SK-N-SH (cell line): ENCODE measurements at regions not wholly inside any gene's neighbourhood (a gene's known extent, or its start where the extent isn't known, plus 50 kb on each side); places are given as distances from the start of the nearest gene placed in this dataset.

Experiments used
- CTCF ChIA-PET: fragments of 300-600, 350-600 bp; formaldehyde crosslinking; extraction: SDS; loops from one replicate; lab custom pipeline; 2021; lab: Yijun Ruan, JAX
- POLR2A ChIA-PET: fragments of 350-600 bp; sonication (Branson Sonifier 250); formaldehyde crosslinking; extraction: SDS; loops from one replicate; lab custom pipeline; 2020; ENCODE audit warnings: antibody characterized with exemption, inconsistent platforms; lab: Yijun Ruan, JAX
- DNase-seq: peaks from one replicate; pipeline ENCODE4 v3.0.0; 2012
- H2AFZ ChIP-seq: fragments of 200-600 bp; sonication (generic); 2 replicates; pipeline ENCODE4 v1.8.1; 2016; ENCODE audit warnings: antibody characterized with exemption, mild to moderate bottlenecking, low read depth
- H3F3A ChIP-seq: fragments of 200-600 bp; sonication (generic); replicated peaks from 2 replicates; pipeline ENCODE3; 2016; ENCODE audit warnings: antibody characterized with exemption, mild to moderate bottlenecking; ENCODE audit not compliant: insufficient read depth
- H3K27ac ChIP-seq, 2 experiments: fragments of 200-500 bp in 1 of 2; fragments of 200-600 bp in 1 of 2; sonication (Bioruptor generic) in 1 of 2; sonication (generic), shearing (Covaris generic) in 1 of 2; 2 replicates each; pipeline versions ENCODE4 v1.5.1 to v1.6.1; 2014 to 2016; ENCODE audit warnings: low read depth in 2 of 2, inconsistent platforms in 1 of 2, low read length in 1 of 2, mild to moderate bottlenecking in 1 of 2, mixed read lengths in 1 of 2
- H3K27me3 ChIP-seq: fragments of 200-600 bp; sonication (generic), shearing (Covaris generic); 2 replicates; pipeline ENCODE4 v1.6.1; 2016; ENCODE audit warnings: mixed run types; ENCODE audit not compliant: insufficient read depth
- H3K36me3 ChIP-seq, 2 experiments: fragments of 200-500 bp in 1 of 2; fragments of 200-600 bp in 1 of 2; sonication (Bioruptor generic) in 1 of 2; sonication (generic) in 1 of 2; replicated peaks in 1 of 2; 2 replicates each; pipeline versions ENCODE3 to v1.5.1; 2014 to 2016; ENCODE audit warnings: low read length in 1 of 2, mild to moderate bottlenecking in 1 of 2; ENCODE audit not compliant: insufficient read depth in 2 of 2, control insufficient read depth in 1 of 2
- H3K4me1 ChIP-seq, 2 experiments: fragments of 200-500 bp in 1 of 2; fragments of 200-600 bp in 1 of 2; sonication (Bioruptor generic) in 1 of 2; sonication (generic), shearing (Covaris generic) in 1 of 2; 2 replicates each; pipeline versions ENCODE4 v1.5.1 to v1.6.1; 2014 to 2016; ENCODE audit warnings: low read depth in 1 of 2, low read length in 1 of 2, mixed run types in 1 of 2; ENCODE audit not compliant: insufficient read depth in 2 of 2, control insufficient read depth in 1 of 2
- H3K4me2 ChIP-seq: fragments of 200-600 bp; sonication (generic), shearing (Covaris generic); 2 replicates; pipeline ENCODE4 v1.6.1; 2017; ENCODE audit warnings: mixed run types
- H3K4me3 ChIP-seq, 2 experiments: fragments of 200-500 bp in 1 of 2; fragments of 200-600 bp in 1 of 2; sonication (Bioruptor generic) in 1 of 2; sonication (generic), shearing (Covaris generic) in 1 of 2; 2 replicates each; pipeline versions ENCODE4 v1.5.1 to v1.8.1; 2014 to 2016; ENCODE audit warnings: low read depth in 2 of 2, inconsistent platforms in 1 of 2, low read length in 1 of 2, mild to moderate bottlenecking in 1 of 2, mixed read lengths in 1 of 2, moderate library complexity in 1 of 2
- H3K79me2 ChIP-seq: fragments of 200-600 bp; sonication (generic); 2 replicates; pipeline ENCODE4 v1.8.1; 2017; ENCODE audit warnings: mild to moderate bottlenecking; ENCODE audit not compliant: insufficient read depth
- H3K9ac ChIP-seq: fragments of 200-600 bp; sonication (generic); 2 replicates; pipeline ENCODE4 v1.6.1; 2017; ENCODE audit warnings: mixed run types
- H3K9me2 ChIP-seq: fragments of 200-600 bp; sonication (generic); 2 replicates; pipeline ENCODE4 v1.6.1; 2017; ENCODE audit warnings: mixed run types
- H3K9me3 ChIP-seq: fragments of 200-600 bp; sonication (generic); 2 replicates; pipeline ENCODE4 v1.6.1; 2017; ENCODE audit warnings: mixed run types, mild to moderate bottlenecking, moderate library complexity
- H4K20me1 ChIP-seq: fragments of 200-600 bp; sonication (generic); 2 replicates; pipeline ENCODE4 v1.6.1; 2017; ENCODE audit warnings: mild to moderate bottlenecking, mixed run types; ENCODE audit not compliant: insufficient read depth
- CTCF ChIP-seq: fragments of 200-600 bp; sonication (generic); IDR thresholded peaks from 2 replicates; pipeline ENCODE4 v1.6.1; 2017; ENCODE audit warnings: antibody characterized with exemption, mild to moderate bottlenecking, moderate library complexity
- ELF1 ChIP-seq: IDR thresholded peaks from 2 replicates; pipeline ENCODE4 v1.4.0; 2012
- IRF3 ChIP-seq: fragments of 150-350 bp; IDR thresholded peaks from 2 replicates; pipeline ENCODE4 v1.6.1; 2016; ENCODE audit warnings: mild to moderate bottlenecking, low read depth, low read length
- MAX ChIP-seq: IDR thresholded peaks from 2 replicates; pipeline ENCODE4 v1.4.0; 2012; ENCODE audit warnings: low read depth
- MXI1 ChIP-seq: IDR thresholded peaks from 2 replicates; pipeline ENCODE4 v1.6.1; 2012; ENCODE audit warnings: mild to moderate bottlenecking, low read depth, low read length, improper control_type of control experiment
- POLR2AphosphoS5 ChIP-seq: IDR thresholded peaks from 2 replicates; pipeline ENCODE4 v1.6.1; 2012; ENCODE audit warnings: low read depth, low read length
- RAD21 ChIP-seq: IDR thresholded peaks from 2 replicates; pipeline ENCODE4 v1.6.1; 2012; ENCODE audit warnings: mild to moderate bottlenecking, low read length
- SMC3 ChIP-seq: IDR thresholded peaks from 2 replicates; pipeline ENCODE4 v1.6.1; 2012; ENCODE audit warnings: low read depth, low read length, improper control_type of control experiment
- WGBS: methylation state at CpG from one replicate; pipeline ENCODE4 v1.1.6; 2017; ENCODE audit warnings: low lambda C conversion rate; 5-methylcytosine and 5-hydroxymethylcytosine counted together

- no peaks in the 10 kb centered on the region for H3K9me2 ChIP-seq
- CTCF ChIA-PET, result interaction anchor here (1.8 kb wide), 1 partner anchor 12 kb away, joined by 12 read pairs; no protein-coding TSS in a partner anchor
- no peaks in the 10 kb centered on the region for H4K20me1 ChIP-seq
- no peaks in the 10 kb centered on the region for H3F3A ChIP-seq
- no peak overlapping the region for H3K9ac ChIP-seq
- no peak overlapping the region for H3K4me3 ChIP-seq
- H3K4me1 ChIP-seq, result no peaks in the 10 kb centered on the region
- H3K27ac ChIP-seq, result no peak overlapping the region
- no peaks in the 10 kb centered on the region for H3K79me2 ChIP-seq
- no peak for TF ChIP-seq MXI1
- no peak for TF ChIP-seq POLR2AphosphoS5
- no peak for TF ChIP-seq IRF3
- no peak overlapping the region for H2AFZ ChIP-seq
- no peaks in the 10 kb centered on the region for H3K36me3 ChIP-seq
- POLR2A ChIA-PET, result no interaction called here
- 0% methylated on average over 1 of the region's 1 CpG for WGBS
- H3K9me3 ChIP-seq, result no peaks in the 10 kb centered on the region
- H3K27me3 ChIP-seq, result no peaks in the 10 kb centered on the region
- no peak for DNase-seq
- no peak overlapping the region for H3K4me2 ChIP-seq
Measured at GRCh38 chr21:18053151-18053550, 191.5 kb upstream of the CHODL start.

- Histone ChIP-seq H3K79me2 (no peaks in the 10 kb centered on the region), H3K4me2 (no peak overlapping the region), H3K9me2 (no peaks in the 10 kb centered on the region), H3F3A (no peaks in the 10 kb centered on the region), H3K27ac (no peak overlapping the region), H3K4me1 (no peaks in the 10 kb centered on the region), H3K27me3 (no peaks in the 10 kb centered on the region), H2AFZ (no peak overlapping the region), H3K36me3 (no peaks in the 10 kb centered on the region), H4K20me1 (no peaks in the 10 kb centered on the region), H3K4me3 (no peak overlapping the region), H3K9ac (no peak overlapping the region), H3K9me3 (no peaks in the 10 kb centered on the region)
- no peak for DNase-seq
- CTCF ChIA-PET, result interaction anchor here (0.7 kb wide), 1 partner anchor 407 kb away, joined by 3 read pairs; no protein-coding TSS in a partner anchor
- TF ChIP-seq ELF1, result no peak
- no peak for TF ChIP-seq RAD21
- no peak for TF ChIP-seq SMC3
- no peak for TF ChIP-seq MAX
- WGBS, result 3% methylated on average over 2 of the region's 2 CpGs
- POLR2A ChIA-PET, result no interaction called here
Measured at GRCh38 chr21:18049461-18049860, 195.2 kb upstream of the CHODL start.

- DNase-seq, result peak; percentile 4
- WGBS, result 5% methylated on average over 3 of the region's 3 CpGs
- H3K36me3 ChIP-seq, result no peaks in the 10 kb centered on the region
- H3K27me3 ChIP-seq, result no peaks in the 10 kb centered on the region
- H3K79me2 ChIP-seq, result no peaks in the 10 kb centered on the region
- no peak overlapping the region for H3K27ac ChIP-seq
- no peak overlapping the region for H3K4me2 ChIP-seq
- no peaks in the 10 kb centered on the region for H3F3A ChIP-seq
- TF ChIP-seq RAD21, result peak; percentile 74
- TF ChIP-seq MAX, result no peak
- peak; percentile 60 for TF ChIP-seq CTCF
- TF ChIP-seq SMC3, result peak; percentile 40
- H3K9me3 ChIP-seq, result no peaks in the 10 kb centered on the region
- H3K4me3 ChIP-seq, result peak overlapping the region in 1 of 2 experiments; percentile 39; a peak in 1 of 4 replicates
- H4K20me1 ChIP-seq, result no peaks in the 10 kb centered on the region
- H2AFZ ChIP-seq, result no peak overlapping the region
- no peak overlapping the region for H3K9ac ChIP-seq
- H3K9me2 ChIP-seq, result no peaks in the 10 kb centered on the region
- H3K4me1 ChIP-seq, result no peaks in the 10 kb centered on the region
- POLR2A ChIA-PET, result no interaction called here
- CTCF ChIA-PET, result interaction anchor here (0.6 to 3.3 kb wide), 37 partner anchors 11 to 331 kb away, joined by 3 to 38 read pairs (median 4); no protein-coding TSS in a partner anchor
Measured at GRCh38 chr21:18041012-18041411, 203.6 kb upstream of the CHODL start.
